AG09319 (cell line): ENCODE measurements at regions not wholly inside any gene's neighbourhood (a gene's known extent, or its start where the extent isn't known, plus 50 kb on each side); places are given as distances from the start of the nearest gene placed in this dataset.

Source experiments
- DNase-seq: peaks from one replicate; pipeline ENCODE4 v3.0.0-alpha.2; 2010; ENCODE audit warnings: low read depth; ENCODE audit errors: extremely low read depth
- CTCF ChIP-seq: IDR thresholded peaks from 2 replicates; pipeline ENCODE4 v1.5.1; 2011; ENCODE audit warnings: low read depth, mild to moderate bottlenecking, inconsistent platforms, low read length, moderate library complexity

GRCh38 chr17:70353408-70354092, 184.2 kb downstream of the KCNJ2 start:
- DNase-seq = no peak

GRCh38 chr17:70355185-70355584, 185.9 kb downstream of the KCNJ2 start:
- DNase-seq = no peak
- no peak for TF ChIP-seq CTCF

More at GRCh38 chr17:70353408-70354092, 184.2 kb downstream of the KCNJ2 start:
- no peak for TF ChIP-seq CTCF

- no peak for DNase-seq
- TF ChIP-seq CTCF = no peak
These were observed 187.9 kb downstream of the KCNJ2 start for GRCh38 chr17:70357190-70357589.

GRCh38 chr17:70365091-70365583, 195.8 kb downstream of the KCNJ2 start:
- no peak for DNase-seq
- TF ChIP-seq CTCF = no peak

GRCh38 chr17:70366386-70366785, 197.1 kb downstream of the KCNJ2 start:
- TF ChIP-seq CTCF = no peak
- DNase-seq = no peak

GRCh38 chr17:70368011-70368410, 198.7 kb downstream of the KCNJ2 start:
- no peak for TF ChIP-seq CTCF
- DNase-seq = no peak

GRCh38 chr17:70369391-70369790, 200.1 kb downstream of the KCNJ2 start:
- no peak for DNase-seq
- TF ChIP-seq CTCF = no peak
